Heart left ventricle (tissue), 13 donors: ENCODE measurements at regions not wholly inside any gene's neighbourhood (a gene's known extent, or its start where the extent isn't known, plus 50 kb on each side); places are given as distances from the start of the nearest gene placed in this dataset.

Experiments used
- CTCF ChIP-seq, 12 donors: fragments of 200-600 bp; sonication (generic) in 4 of 12; IDR thresholded peaks; one replicate each; pipeline versions ENCODE4 v1.5.0 to v1.8.0; 2018 to 2022; ENCODE audit warnings: antibody characterized with exemption in 12 of 12, mild to moderate bottlenecking in 5 of 12
- POLR2A ChIP-seq, 2 donors: fragments of 450-650 bp; IDR thresholded peaks; one replicate each; pipeline ENCODE4 v1.6.1; 2017; ENCODE audit warnings: antibody characterized with exemption in 2 of 2, mild to moderate bottlenecking in 2 of 2, moderate library complexity in 2 of 2
- donor health status: ischemic (EF 13 %, LVEDD 7.1; RV severe dilation, severe dysfunction).
- donor health status: DM: no; HTN: yes; CAD: no.
- donor health status: DM: no; HTN: no; CAD: no.
- donor health status: ischemic (EF 25% LVEDD 6.9; RV normal size, moderate dysfunction).
- donor health status: ischemic (EF 25% LVEDD 5.7; RV mildly dilated, moderate dysfunction).
- donor health status: ischemic (EF 35%, LVEDD 5.7; RV mildly dilated, moderate dysfunction).
- donor health status: nonischemic (EF 11% LVEDD 7.7; RV severe dilation, severe dysfunction).
- donor health status: DM: yes; HTN: yes; CAD: no.
- donor health status: PGD.
- donor health status: ischemic (EF 29% LVEDD 5.4; RV normal size, mild dysfunction).
- donor health status: nonischemic (EF 23%, LVEDD 6.1; RV moderate dilation, normal function).

GRCh38 chr4:111924696-111925095 lies 220.6 kb upstream of the FAM241A start:
- TF ChIP-seq CTCF (IDR thresholded peaks at IDR 0.05), result no peak
- no peak for TF ChIP-seq POLR2A (IDR thresholded peaks at IDR 0.05)
